WERI-Rb-1 (cell line): ENCODE measurements at regions not wholly inside any gene's neighbourhood (a gene's known extent, or its start where the extent isn't known, plus 50 kb on each side); places are given as distances from the start of the nearest gene placed in this dataset.

Source experiments
- DNase-seq: peaks from one replicate; pipeline ENCODE4 v3.0.0-alpha.2; 2020
- H3K27ac ChIP-seq: fragments of 250-450 bp; sonication (Bioruptor Pico); 2 replicates; pipeline ENCODE4 v1.5.1; 2020; ENCODE audit warnings: mild to moderate bottlenecking, moderate library complexity
- H3K27me3 ChIP-seq: fragments of 250-450 bp; sonication (Bioruptor Pico); 2 replicates; pipeline ENCODE4 v1.5.1; 2021; ENCODE audit warnings: mild to moderate bottlenecking, low read depth, moderate library complexity; ENCODE audit not compliant: insufficient read depth, severe bottlenecking
- H3K36me3 ChIP-seq: fragments of 250-450 bp; sonication (Bioruptor Pico); 2 replicates; pipeline ENCODE4 v1.5.1; 2020; ENCODE audit warnings: mild to moderate bottlenecking, moderate library complexity
- H3K4me3 ChIP-seq: 2 replicates; pipeline ENCODE4 v1.5.1; 2011; ENCODE audit warnings: low read depth, mild to moderate bottlenecking, control low read depth, low read length
- H3K9me3 ChIP-seq: fragments of 250-450 bp; sonication (Bioruptor Pico); 2 replicates; pipeline ENCODE4 v1.5.1; 2021; ENCODE audit warnings: mild to moderate bottlenecking, moderate library complexity; ENCODE audit not compliant: severe bottlenecking
- CTCF ChIP-seq: IDR thresholded peaks from 2 replicates; pipeline ENCODE4 v1.5.1; 2011; ENCODE audit warnings: low read depth, mild to moderate bottlenecking, control low read depth, inconsistent platforms, low read length

- H3K36me3 ChIP-seq, result no peaks in the 10 kb centered on the region
- no peak for DNase-seq
- H3K27ac ChIP-seq, result no peak overlapping the region
- H3K9me3 ChIP-seq, result no peaks in the 10 kb centered on the region
- no peaks in the 10 kb centered on the region for H3K27me3 ChIP-seq
- TF ChIP-seq CTCF, result no peak
- no peak overlapping the region for H3K4me3 ChIP-seq
Measured at GRCh38 chr1:178637841-178638240, 87.2 kb upstream of the RALGPS2 start.

- no peak for TF ChIP-seq CTCF
- Histone ChIP-seq H3K27me3 (no peaks in the 10 kb centered on the region), H3K9me3 (no peaks in the 10 kb centered on the region)
Measured at GRCh38 chr1:178639326-178639725, 85.7 kb upstream of the RALGPS2 start.

GRCh38 chr1:178642282-178642681 lies 82.8 kb upstream of the RALGPS2 start:
- Histone ChIP-seq H3K27me3 (no peaks in the 10 kb centered on the region), H3K36me3 (no peaks in the 10 kb centered on the region), H3K9me3 (no peaks in the 10 kb centered on the region), H3K27ac (no peak overlapping the region), H3K4me3 (no peak overlapping the region)
- no peak for DNase-seq
- TF ChIP-seq CTCF, result no peak

More at GRCh38 chr1:178639326-178639725, 85.7 kb upstream of the RALGPS2 start:
- H3K4me3 ChIP-seq, result no peak overlapping the region
- no peaks in the 10 kb centered on the region for H3K36me3 ChIP-seq
- H3K27ac ChIP-seq, result no peak overlapping the region
- no peak for DNase-seq

GRCh38 chr1:178643349-178643748 lies 81.7 kb upstream of the RALGPS2 start:
- no peaks in the 10 kb centered on the region for H3K36me3 ChIP-seq
- no peak for DNase-seq
- no peak overlapping the region for H3K4me3 ChIP-seq
- H3K27me3 ChIP-seq, result no peaks in the 10 kb centered on the region
- no peaks in the 10 kb centered on the region for H3K9me3 ChIP-seq
- TF ChIP-seq CTCF, result no peak
- no peak overlapping the region for H3K27ac ChIP-seq

- TF ChIP-seq CTCF, result no peak
- H3K27ac ChIP-seq, result no peak overlapping the region
- no peak for DNase-seq
- H3K9me3 ChIP-seq, result no peaks in the 10 kb centered on the region
- H3K27me3 ChIP-seq, result no peaks in the 10 kb centered on the region
- H3K36me3 ChIP-seq, result no peaks in the 10 kb centered on the region
- H3K4me3 ChIP-seq, result no peak overlapping the region
Measured at GRCh38 chr1:178643831-178644230, 81.2 kb upstream of the RALGPS2 start.

GRCh38 chr1:178644308-178645120 lies 80.5 kb upstream of the RALGPS2 start:
- Histone ChIP-seq H3K27ac (no peak overlapping the region), H3K27me3 (no peaks in the 10 kb centered on the region), H3K9me3 (no peaks in the 10 kb centered on the region), H3K4me3 (no peak overlapping the region), H3K36me3 (no peaks in the 10 kb centered on the region)
- no peak for TF ChIP-seq CTCF
- no peak for DNase-seq
